AG08395 (cell line): ENCODE measurements at regions not wholly inside any gene's neighbourhood (a gene's known extent, or its start where the extent isn't known, plus 50 kb on each side); places are given as distances from the start of the nearest gene placed in this dataset.

ENCODE experiments used
- DNase-seq: peaks from one replicate; pipeline ENCODE4 v3.0.0; 2012; ENCODE audit warnings: mixed read lengths, low spot score

GRCh38 chr2:788227-789032, 111.2 kb upstream of the TMEM18 start:
- no peak for DNase-seq

GRCh38 chr2:784753-785152, 107.5 kb upstream of the TMEM18 start:
- DNase-seq: no peak

- no peak for DNase-seq
Measured at GRCh38 chr2:780581-780980, 103.4 kb upstream of the TMEM18 start.

- DNase-seq: no peak
Measured at GRCh38 chr2:780002-780401, 102.8 kb upstream of the TMEM18 start.

GRCh38 chr2:778731-779350, 101.6 kb upstream of the TMEM18 start:
- DNase-seq: no peak

- DNase-seq: no peak
Measured at GRCh38 chr2:777546-777945, 100.3 kb upstream of the TMEM18 start.

GRCh38 chr2:777051-777450, 99.8 kb upstream of the TMEM18 start:
- no peak for DNase-seq

GRCh38 chr2:776487-776886, 99.3 kb upstream of the TMEM18 start:
- DNase-seq: no peak

- DNase-seq: no peak
Measured at GRCh38 chr2:776038-776437, 98.8 kb upstream of the TMEM18 start.

GRCh38 chr2:774436-774835, 97.2 kb upstream of the TMEM18 start:
- DNase-seq: no peak

- DNase-seq: no peak
Measured at GRCh38 chr2:773256-774160, 96.3 kb upstream of the TMEM18 start.

GRCh38 chr2:771538-771937, 94.3 kb upstream of the TMEM18 start:
- no peak for DNase-seq

- DNase-seq: no peak
Measured at GRCh38 chr2:770776-771175, 93.6 kb upstream of the TMEM18 start.

GRCh38 chr2:769771-770170, 92.6 kb upstream of the TMEM18 start:
- DNase-seq: no peak

GRCh38 chr2:768451-768850, 91.2 kb upstream of the TMEM18 start:
- DNase-seq: no peak

GRCh38 chr2:767944-768343, 90.7 kb upstream of the TMEM18 start:
- no peak for DNase-seq

GRCh38 chr2:767440-767839, 90.2 kb upstream of the TMEM18 start:
- no peak for DNase-seq

- no peak for DNase-seq
Measured at GRCh38 chr2:766255-766654, 89.0 kb upstream of the TMEM18 start.

GRCh38 chr2:765369-765768, 88.2 kb upstream of the TMEM18 start:
- DNase-seq: no peak

- no peak for DNase-seq
Measured at GRCh38 chr2:763766-764525, 86.7 kb upstream of the TMEM18 start.

GRCh38 chr2:762646-763045, 85.4 kb upstream of the TMEM18 start:
- DNase-seq: no peak

GRCh38 chr2:761384-761783, 84.2 kb upstream of the TMEM18 start:
- DNase-seq: no peak
